Stimulated activated CD4-positive, alpha-beta T cell treated with anti-CD3 and anti-CD28 coated beads, Interleukin-12 subunit alpha, Interleukin-12 subunit beta, amount 100 ng/mL, for 48 hours (primary cell): ENCODE measurements at regions not wholly inside any gene's neighbourhood (a gene's known extent, or its start where the extent isn't known, plus 50 kb on each side); places are given as distances from the start of the nearest gene placed in this dataset.

Experiments
- DNase-seq, 3 donors: peaks; one replicate each; pipeline ENCODE4 v3.0.0-alpha.2; 2020; ENCODE audit warnings: low read depth in 2 of 3, low spot score in 1 of 3

GRCh38 chr21:24276204-24276603, 1331.1 kb downstream of the MRPL39 start:
- no peak for DNase-seq

- DNase-seq: no peak
Observed at GRCh38 chr21:24275616-24276015, 1331.7 kb downstream of the MRPL39 start.

DNA sequence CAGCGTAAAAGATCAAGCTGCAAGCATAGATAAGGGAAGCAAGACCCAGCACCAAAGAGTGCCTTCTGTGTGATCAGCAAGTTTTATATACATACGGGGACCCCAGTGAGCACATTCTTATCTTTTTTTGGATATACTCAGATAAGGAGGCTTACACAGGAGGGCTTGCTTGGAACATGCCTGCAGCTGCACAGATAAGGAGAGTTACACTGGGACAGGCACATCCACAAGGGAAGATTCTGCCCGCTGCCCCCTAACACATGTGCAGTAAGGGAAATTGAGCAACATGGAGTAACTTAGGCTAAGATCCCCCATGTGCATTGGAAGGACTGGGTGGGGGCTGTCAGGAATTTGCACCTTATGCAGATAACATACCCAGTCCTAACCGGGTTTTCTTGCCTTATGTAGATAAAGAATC, 1334.8 kb downstream of the MRPL39 start:
- no peak for DNase-seq

DNA sequence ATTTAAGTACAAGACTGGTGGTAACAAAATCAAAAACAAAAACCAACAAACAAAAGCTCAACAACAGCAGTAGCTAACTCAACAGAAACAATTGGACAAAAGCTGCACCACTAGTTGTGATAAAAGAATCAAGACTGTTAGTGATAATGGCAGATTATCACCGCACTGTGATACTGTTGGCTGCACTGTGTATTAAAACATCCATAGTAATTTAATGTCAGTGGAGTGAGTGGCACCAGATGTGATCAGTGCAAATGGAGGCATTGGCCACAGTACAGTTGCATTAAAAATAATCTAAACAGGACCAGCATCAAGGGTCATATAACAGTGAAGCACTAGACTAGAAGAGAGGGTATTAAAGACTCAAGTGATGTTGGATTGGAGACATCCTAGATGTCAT, 1341.3 kb downstream of the MRPL39 start:
- no peak for DNase-seq

DNA sequence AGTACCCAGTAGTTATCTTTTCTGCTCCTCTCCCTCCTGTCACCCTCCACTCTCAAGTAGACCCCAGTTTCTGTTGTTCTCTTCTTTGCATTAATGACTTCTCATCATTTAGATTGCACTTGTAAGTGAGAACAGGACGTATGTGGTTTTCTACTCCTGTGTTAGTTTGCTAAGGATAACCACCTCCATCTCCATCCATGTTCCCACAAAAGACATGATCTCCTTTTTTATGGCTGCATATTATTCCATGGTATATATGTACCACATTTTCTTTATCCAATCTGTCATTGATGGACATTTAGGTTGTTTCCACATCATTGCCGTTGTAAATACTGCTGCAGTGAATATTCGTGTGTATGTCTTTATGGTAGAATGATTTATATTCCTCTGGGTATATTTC, 1346.5 kb downstream of the MRPL39 start:
- no peak for DNase-seq

DNA sequence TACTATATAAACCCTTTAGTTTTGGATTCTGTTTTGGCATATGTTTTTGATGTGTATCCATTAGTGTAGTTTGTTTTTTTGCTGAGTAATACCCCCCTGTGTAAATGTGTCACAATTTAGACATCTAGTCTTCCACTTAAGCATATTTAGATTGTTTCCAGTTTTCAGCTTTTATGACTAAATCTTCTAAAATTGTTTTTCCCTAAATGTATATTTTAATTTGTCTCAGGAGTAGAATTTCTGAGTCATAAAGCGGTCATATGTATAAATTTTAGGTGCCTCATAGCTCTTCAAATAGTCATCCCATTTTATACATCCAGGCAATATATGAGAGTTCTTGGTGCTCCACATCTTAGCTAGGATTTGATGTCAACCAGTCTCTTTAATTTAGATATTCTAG, 1348.0 kb downstream of the MRPL39 start:
- DNase-seq: no peak

DNA sequence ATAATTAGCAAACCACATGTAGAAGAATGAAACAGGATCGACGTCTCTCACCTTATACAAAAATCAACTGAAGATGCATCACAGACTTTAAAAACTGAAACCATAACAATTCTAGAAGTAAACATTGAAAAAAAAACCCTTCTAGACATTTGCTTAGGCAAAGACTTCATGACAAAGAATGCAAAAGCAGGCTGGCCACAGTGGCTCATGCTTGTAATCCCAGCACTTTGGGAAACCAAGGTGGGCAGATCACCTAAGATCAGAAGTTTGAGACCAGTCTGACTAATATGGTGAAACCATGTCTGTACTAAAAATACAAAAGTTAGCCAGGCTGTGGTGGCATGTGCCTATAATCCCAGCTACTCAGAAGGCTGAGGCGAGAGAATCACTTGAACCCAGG, 1351.7 kb downstream of the MRPL39 start:
- DNase-seq: no peak

DNA sequence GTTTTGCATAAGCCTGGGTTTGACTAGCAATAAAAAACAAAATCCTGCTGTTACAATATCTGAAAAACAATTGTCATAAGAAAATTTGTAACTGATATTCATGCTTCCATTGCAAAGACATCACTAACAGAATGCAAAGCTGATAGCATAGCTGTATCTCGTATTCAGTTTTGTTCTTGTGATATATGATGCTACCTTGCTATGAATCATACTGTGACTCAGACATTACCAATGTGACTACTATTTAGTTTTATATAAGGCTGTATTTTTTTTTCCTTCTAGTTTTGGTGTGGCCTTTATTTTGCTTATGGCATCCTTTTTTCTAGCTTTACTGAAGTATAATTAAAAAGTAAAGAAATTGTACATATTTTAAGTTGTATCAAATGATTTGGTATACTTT, 1381.8 kb downstream of the MRPL39 start:
- DNase-seq: no peak

DNA sequence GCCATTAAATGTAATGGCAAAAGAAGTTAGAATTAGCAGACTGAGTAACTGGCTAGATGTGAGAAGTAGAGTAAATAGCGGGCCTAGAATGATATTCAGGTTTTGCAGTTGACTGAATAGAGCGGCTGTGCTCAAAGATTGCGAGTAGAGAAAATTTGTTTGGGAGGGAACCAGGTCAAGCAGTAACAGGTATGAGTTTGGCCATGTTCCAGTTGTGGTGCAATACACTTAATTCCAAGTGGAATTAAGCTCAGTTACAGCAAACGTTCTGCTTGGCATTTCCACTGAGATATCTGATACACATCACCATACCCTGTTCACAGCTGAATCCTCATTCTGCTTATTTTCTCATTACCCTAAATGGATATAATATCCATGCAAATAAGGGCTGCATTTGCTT, 1382.9 kb downstream of the MRPL39 start:
- no peak for DNase-seq

DNA sequence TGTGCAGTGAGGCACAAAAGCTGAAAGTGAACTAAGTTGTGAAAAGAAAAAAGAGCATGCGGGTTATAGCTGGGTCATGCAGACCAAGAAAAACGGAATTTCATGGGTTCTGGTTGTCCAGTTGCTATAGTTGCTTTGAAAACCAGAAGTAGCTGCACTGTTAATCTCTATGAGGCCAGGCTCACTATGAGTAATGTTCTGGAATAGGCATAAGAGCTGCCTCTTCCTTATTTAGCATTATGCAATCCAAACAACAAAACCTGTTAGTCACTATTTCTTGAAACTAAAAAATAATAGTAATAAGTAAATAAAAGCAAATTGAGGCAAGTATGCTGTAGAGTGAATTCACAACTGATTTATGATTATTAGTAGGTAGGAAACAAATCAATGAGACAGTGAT, 1383.7 kb downstream of the MRPL39 start:
- DNase-seq: no peak

- no peak for DNase-seq
Observed at GRCh38 chr21:24222676-24223075, 1384.6 kb downstream of the MRPL39 start.

GRCh38 chr21:24220446-24220845, 1386.8 kb downstream of the MRPL39 start:
- DNase-seq: no peak

- no peak for DNase-seq
Observed at GRCh38 chr21:24217151-24217550, 1390.1 kb downstream of the MRPL39 start.

GRCh38 chr21:24210130-24210529, 1397.2 kb downstream of the MRPL39 start:
- DNase-seq: no peak

DNA sequence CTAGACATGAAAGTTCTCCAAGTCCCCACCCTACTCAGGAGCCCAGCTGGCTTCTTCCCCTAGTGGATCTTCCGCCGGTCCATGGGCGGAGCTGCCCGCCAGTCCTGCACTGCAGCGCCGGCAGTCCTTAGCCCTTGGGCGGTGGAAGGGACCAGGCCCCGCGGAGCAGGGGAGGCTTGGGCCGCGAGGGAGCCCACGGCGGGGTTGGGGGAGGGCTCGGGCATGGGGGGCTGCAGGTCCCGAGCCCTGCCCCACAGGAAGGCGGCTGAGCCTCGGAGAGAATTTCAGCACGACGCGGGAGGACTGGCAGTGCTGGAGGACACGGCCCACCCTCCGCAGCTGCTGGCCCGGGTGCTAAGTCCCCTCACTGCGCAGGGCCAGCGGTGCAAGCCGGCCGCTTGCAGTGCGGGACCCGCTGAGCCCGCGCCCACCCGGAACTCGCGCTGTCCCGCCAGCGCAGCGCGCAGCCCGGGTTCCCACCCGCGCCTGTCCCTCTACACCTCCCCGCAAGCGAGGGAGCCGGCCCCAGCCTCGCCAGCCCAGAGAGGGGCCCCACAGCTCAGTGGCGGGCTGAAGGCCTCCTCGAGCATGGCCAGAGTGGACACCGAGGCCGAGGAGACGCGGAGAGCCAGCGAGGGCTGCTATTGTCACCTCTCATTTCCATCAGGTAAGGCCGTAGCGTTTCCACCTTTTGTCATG, 1398.6 kb downstream of the MRPL39 start:
- DNase-seq: no peak

GRCh38 chr21:24205319-24205718, 1402.0 kb downstream of the MRPL39 start:
- DNase-seq: no peak

GRCh38 chr21:24204641-24205040, 1402.6 kb downstream of the MRPL39 start:
- DNase-seq: no peak

DNA sequence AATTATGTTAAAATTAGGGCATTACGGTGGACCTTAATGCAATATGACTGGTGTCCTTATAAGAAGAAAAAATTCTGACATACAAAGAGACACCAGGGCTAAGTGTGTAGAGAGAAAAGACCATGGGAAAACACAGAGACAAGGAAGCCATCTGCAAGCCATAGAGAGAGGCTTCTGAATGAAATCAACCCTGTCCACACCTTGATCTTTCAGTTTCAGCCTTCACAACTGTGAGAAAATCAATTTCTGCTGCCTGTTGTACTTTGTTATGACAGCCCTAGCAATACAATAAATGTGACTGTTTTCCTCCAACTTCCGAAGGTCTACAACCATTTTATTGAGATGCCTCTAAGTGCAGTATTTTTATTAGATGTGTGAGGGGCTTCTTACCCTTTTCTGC, 1407.2 kb downstream of the MRPL39 start:
- no peak for DNase-seq

DNA sequence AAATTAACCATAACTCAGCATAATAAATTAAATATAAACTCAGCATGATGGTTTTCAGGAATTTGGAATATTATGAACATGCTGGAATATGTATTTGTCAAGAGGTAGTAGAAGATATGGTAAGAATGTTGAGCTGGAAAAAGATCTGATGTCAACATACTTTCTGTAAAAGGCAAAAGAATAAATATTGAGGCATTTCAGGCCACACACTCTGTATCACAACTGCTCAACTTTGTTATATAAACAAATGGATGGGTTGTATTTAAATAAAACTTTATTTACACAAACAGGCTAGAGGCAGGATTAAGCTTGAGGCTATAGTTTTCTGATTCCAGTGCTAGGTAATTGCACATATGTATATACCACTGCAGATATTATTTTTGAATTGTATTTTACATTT, 1409.4 kb downstream of the MRPL39 start:
- no peak for DNase-seq

DNA sequence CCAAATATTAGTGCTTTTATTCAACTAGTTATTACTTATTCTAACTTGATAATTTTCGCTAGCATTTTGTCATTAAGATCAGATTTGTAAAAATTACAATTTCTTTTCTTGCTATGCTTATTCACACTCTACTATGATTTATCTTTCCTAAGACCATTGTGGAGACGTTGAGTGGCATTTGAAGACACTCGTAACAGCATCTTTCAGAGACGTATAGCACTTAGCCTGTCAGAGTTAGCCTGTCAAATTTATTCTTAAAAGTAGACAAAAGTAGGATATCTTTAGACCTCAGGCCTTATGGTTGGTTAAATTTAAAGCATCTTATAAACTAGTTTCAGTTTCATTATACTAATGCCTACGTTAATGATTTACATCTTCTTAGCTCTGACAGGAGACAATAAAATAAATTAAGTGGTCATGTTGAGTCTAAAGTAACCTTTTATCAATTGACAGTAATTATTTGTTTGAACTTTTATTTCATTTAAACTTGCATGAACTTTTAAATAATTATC, 1410.1 kb downstream of the MRPL39 start:
- DNase-seq: no peak

GRCh38 chr21:24188506-24188905, 1418.8 kb downstream of the MRPL39 start:
- DNase-seq: no peak

DNA sequence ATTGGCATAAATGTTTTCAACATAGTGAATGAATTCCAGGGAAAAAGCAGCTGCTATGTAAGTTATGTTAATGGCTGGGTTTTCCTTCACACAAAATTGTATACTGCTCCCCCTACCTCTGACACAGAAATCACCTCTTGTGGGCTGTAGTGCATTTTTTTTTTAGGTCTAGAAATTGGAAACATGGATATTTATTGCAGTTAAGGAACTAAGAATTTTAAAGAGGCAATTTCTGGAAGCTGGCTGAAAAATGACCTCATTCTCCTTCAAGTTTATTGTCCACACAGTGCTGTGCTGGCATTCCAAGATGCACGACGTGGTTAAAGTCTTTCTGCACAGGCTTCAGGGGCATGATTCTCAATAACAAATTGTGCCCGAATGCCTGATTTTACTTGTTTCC, 1424.2 kb downstream of the MRPL39 start:
- no peak for DNase-seq

GRCh38 chr21:24179110-24179509, 1428.2 kb downstream of the MRPL39 start:
- no peak for DNase-seq
